Inferior parietal cortex (tissue), 1 donor: ENCODE measurements at regions not wholly inside any gene's neighbourhood (a gene's known extent, or its start where the extent isn't known, plus 50 kb on each side); places are given as distances from the start of the nearest gene placed in this dataset.

Source experiments
- DNase-seq: peaks from one replicate; pipeline ENCODE4 v3.0.0-alpha.2; 2016; ENCODE audit errors: extremely low spot score

DNA sequence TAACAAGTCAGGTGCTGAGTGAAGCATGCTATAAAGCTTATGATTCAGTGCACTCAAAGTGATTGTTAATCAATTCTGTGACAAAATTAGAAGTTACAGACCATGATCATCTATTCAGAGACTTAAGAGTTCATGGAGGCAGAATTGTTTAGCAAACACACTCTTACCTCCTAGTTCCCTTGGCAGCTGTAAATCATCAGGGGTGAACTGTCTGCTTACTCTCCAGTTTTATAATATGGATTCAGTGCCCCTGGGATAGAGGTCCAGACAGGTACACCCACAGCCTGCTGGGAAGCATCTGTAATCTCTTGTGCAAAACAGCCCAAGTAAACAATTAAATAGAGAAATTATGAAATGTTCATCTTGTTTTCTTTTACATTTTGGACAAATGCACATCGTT lies 835.0 kb upstream of the COBL start:
- DNase-seq: no peak

DNA sequence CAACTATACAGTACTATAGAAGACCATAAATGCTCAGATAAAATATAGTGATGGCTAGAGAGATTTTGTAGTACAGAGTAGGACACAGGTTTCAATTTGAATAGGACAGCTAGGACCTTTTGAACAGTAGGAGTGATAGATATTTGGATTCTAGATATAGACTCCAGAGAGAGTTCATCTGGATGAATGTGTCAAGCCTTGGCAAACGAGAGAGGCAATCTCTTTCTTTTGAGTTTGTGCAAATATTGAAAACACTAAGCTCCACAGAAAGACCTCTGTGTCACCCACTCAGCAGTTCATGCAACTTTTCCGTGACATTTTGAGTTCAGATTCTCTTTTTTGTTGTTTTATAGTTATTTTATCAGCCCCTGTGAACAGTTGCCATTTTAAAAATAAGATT lies 834.3 kb upstream of the COBL start:
- DNase-seq: no peak

DNA sequence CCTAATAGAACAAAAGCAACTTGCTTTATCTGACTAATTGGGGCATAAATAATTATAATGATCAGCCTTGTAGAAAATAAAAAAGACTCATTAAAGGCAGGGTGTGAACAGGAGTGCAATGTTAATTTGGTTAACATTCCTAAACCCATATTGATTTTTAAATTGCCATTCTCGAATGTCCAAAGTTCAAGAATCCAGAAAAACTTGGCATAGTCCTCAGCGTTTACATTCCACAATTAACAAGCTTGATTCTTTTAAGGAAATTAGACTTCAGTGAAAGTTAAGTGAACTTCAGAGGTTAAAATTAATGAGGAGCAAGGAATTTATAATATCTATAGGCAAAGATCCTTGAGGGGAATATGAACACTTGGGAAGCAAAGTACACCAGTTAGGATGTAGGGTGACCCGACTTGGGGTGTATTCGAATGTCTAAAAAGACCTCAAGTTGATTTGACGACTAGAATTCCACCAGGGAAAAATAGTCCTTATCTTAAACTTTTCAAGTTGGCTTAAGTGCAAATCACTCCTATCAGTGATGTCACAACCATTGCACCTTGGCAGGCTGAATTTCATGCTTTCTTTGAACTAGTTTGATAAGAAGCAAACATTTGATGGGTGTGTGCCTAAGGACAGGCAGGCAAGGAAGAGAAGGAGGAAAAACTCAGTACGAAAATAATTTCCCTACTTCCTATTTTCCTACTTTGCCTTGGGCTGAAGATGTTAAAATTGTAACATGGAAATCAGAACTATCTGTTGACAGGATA lies 830.4 kb upstream of the COBL start:
- no peak for DNase-seq

DNA sequence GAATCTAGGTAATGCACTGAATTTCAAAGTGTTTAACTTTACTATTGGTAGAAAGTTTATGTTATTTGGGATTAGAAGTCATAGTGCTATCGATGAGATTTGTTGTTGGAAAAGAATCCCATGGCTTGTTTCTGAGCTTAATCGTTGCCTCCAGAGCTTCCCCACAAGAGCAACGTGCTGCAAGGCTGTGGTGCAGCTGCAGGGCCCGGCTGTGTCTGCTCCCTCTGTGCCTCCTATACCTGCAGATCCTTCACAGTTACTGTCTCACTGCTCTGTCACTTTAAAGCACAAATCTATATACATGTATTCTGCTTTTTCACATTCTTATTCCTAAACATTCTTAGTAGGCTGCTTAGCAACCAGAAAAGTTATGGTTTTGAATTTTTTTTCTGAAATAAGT lies 826.6 kb upstream of the COBL start:
- DNase-seq: no peak

DNA sequence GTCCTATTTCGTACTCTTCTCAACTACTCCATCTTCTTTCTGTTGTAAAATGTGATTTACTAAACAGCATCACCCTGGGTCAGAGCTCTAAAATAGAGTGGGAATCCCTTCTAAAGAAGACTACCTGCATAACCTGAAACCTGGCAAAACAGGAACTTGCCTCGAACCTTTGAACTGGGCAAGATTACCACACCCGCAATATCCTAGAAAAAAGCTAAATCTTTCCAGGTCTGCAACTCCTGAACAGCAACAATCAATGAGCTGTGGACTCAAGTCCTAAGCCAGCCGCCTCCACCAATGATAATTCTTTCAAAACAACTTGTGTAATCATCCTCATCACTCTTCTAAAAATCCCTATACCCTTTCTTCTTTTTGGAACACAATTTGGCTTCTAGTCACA lies 824.2 kb upstream of the COBL start:
- no peak for DNase-seq

DNA sequence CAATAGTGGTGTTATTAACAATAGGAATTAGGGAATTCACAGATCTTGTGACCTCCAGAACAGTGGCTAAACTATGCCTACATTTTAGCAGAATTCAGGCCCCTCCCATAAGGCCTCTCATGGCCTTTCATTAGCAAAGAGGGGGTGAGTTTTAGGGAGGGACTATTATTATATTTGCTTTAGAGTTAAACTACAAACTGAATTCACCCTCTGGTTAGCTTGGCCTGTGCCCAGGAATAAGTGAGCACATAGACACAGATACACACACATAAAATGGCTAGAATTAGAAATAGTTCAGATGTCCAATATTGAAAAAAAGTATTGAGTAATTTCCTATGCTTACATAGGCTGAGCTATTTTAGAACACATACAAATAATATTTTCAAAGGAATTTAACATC lies 818.8 kb upstream of the COBL start:
- no peak for DNase-seq

DNA sequence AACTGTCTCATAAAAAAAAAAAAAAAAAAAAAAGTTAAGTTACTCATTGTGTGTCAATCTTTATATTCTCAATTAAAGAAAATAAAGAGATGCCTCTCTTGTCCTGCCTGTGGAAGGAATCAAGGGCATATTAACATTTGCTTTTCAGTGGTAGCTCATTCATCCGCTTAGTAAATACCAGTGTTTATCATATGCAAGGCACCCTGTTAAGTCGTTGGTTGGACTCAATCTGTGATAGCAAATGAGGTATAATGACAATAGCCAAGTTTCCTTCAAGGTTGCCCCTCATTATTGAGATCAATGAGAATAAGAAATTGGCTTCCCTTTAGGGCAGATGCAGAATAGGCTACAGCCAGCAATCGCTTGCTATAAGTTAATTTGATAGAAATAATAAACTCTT lies 812.7 kb upstream of the COBL start:
- DNase-seq: no peak

DNA sequence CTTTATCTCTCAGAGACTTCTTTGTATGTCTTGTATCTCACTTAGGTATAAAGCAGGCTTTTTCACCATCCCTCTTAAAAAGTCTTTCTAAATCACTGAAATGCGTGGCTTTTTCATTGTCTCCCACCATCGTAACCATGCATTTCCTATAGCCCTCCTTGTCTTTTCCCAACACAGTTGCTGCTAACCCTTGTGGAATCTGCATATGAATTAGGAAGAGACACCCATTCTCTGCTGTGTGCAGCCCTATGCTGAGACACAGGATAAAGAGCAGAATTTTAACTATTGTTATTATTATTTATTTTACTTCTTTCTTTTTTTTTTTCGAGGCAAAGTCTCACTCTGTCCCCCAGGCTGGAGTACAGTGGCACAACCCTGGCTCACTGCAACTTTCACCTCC lies 804.3 kb upstream of the COBL start:
- no peak for DNase-seq

DNA sequence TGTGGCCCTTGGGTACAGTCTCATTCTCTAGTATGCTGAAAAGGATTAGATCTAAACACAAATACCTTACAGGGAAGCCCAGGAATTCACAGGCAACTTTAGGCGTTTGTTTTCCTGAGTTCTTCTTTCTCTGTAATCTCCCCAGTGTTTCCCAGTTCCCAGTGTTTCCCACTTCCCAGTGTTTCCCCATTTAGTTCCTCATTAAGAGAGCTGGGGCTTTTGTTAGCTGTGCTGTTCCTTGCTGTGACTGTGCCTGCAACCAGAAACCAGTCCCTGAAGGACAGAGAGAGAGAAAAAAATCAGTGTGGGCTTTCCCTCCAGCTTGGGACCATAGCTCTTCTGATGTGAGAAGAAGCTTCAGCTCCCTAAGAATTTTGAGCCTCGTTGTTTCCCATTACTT lies 802.9 kb upstream of the COBL start:
- no peak for DNase-seq

DNA sequence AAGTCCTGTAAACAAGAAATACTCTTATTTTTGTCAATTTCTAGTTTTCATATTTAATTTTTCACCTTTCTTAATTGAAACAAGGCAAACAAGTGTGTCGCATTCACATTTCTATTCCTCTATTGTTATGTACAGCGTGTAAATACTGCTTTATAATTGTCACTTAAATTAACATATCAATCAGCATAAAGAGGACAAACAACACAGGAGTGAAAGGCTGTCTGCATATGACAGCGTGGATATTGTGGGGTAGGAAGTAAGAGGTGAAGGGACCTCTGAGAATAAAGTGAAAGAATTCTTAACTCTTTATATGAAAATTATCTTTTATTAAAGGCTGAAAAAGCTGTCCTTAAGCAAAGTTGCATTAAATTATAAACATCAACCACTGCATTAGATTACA lies 797.9 kb upstream of the COBL start:
- DNase-seq: no peak

DNA sequence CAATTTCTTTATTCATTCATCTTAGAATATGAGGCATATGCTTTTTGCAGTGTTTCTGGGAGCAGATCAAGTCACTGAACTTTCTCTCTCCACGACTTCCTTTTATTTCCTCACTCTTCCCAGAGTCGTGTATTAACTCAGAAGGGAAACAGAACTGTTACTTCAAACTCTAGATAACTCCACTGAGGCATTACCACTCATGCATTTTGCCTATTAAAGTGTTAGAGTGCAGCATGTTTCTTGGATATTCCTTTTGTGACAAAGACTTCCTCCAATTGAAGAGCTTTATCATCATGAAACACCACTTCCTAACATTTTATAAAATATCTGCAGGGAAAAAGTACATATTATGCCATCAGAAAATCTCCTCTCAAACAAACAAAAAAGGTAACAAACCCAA lies 797.4 kb upstream of the COBL start:
- DNase-seq: no peak

DNA sequence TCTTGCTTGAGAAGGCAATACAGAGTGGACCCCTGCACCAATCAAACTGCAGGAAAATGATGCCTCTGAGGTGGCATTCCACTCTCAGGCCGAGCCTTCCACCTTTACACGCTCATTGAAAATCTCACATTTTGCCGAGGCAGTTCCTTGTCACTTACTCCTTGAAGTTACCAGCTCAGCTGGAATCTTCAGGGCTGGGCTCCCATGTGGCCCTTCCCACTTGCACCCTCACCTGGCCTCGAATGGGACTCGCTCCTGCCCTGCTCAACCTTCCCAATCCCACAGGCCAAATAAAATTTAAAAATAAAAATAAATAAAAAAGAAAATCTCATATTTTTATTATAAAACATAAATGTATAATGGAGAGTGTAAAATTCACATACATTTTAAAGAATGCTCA lies 790.7 kb upstream of the COBL start:
- DNase-seq: no peak

DNA sequence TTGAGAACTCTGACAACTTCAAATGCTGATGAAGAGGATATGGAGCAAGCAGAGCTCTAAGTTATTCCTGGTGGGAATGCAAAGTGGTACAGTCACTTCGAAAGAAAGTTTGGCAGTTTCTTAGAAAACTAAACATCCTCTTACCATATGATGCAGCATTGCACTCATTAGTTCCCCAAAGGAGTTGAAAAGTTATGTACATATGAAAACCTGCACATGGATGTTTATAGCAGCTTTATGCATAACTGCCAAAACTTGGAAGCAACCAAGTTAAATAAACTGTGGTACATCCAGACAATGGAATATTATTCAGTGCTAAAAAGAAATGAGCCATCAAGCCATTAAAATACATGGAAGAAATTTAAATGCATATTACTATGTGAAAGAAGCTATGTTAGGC lies 779.3 kb upstream of the COBL start:
- no peak for DNase-seq

DNA sequence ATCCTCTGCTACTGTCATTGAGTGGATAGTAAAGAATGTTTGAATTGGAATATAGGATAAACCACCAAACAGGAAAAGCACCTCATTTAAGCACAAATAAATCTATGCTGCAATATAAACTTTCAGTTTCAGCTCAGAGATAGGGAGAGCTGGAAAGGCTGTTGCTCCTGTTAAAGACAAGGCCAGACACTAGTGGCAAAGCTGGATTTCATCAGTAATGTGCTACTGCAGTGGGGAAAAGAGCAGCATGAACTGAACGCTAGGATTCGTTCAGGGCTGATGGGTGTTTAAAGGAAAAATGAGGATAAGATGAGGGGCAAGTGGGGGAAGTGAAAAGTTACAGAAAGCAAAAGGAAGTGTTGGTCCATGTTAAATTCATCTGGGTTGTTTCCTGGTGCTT lies 775.4 kb upstream of the COBL start:
- no peak for DNase-seq

DNA sequence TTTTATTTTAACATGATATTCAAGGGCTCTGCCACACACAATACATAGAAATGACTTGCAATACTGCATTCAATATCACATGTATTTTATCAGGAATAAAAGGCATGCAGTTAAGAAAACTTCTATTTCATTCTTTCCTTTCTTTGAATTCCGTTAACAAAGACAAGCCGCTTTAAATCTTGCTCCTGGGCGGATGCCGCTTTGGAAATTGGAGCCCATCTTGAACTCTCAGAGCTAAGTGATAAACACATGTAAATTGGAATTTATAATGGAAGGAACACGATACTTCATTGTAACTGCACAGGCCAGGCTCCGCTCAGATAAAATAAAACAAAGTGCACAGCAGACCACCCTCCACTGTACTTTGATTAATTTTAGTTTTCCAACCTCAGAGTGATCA lies 774.5 kb upstream of the COBL start:
- DNase-seq: no peak

DNA sequence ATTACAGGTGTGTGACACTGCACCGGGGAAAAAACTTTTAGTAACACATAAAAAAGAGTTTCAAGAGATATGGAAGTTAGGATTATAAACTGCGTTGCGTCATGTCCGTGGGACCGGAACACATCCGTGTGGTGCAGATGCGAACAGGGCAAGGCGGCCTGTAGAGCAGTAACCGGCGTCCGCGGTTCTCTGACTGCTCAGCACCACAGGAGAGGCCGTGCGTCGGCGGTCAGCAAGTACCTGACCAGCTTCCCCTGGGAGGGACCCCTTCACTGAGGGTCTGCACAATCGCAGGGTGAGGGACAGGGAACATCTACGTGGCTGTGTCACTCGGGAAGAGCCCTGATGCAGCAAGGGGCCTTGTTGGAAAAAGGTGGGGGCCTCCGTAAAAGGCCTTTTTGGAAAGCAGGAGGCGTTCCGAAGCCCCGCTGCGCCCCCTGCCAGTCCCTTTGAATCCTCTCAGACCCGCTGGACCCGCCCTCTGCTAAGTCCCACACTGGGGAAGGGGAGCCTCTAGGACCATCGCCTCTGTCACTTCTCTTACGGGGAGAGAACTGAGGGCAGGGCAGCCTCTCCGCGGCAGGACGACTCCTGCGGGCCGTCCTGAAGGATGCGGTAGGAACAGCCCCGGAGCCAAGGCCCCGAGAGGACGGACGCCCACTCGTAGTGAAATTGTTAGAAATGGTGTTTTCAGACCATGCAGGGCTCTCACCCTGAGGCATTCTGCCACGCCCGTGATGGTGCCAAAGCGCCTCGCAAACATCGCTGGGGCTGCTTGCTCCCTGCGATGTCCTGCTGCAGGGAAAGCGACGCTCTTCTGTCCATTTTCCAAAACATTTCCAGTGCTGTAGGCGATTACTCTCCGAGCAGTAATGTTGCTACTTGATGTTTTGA lies 771.6 kb upstream of the COBL start:
- DNase-seq: peak; percentile 38

DNA sequence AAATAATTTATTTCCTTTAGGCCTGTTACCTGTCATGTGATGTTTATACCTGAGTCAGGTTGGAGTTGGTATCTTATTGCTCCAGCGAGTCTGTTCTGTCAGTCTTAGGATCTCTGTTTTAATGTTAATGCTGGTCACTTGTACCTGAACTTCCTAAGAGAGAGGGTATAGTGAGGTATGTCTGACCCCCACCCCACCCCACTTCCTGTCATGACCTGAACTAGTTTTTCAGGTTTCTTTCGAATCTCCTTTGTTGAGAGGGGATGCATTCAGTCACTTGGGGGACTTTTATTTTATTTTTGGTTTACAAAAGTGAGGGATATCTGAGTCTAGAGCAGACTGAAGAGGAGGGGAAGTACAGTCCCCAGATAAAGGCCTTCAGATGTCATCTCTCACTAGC lies 769.0 kb upstream of the COBL start:
- DNase-seq: no peak

DNA sequence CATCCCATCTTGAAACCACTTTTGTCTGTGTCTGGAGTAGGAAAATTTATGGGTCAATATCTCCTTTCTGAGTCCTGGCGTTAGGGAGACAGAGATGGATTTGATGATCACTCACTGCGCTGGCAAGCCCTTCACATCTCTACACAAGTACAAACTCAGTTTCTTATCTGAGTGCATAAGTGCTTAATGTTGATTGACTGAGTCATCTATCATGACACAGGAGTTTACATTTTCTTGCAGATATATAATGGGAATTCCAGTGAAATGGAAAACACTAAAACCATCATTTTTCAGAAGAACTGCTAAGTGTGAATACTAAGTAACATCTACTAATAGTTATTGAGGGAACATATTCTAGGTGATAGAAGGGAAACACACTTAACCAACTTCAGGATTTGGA lies 763.9 kb upstream of the COBL start:
- no peak for DNase-seq

DNA sequence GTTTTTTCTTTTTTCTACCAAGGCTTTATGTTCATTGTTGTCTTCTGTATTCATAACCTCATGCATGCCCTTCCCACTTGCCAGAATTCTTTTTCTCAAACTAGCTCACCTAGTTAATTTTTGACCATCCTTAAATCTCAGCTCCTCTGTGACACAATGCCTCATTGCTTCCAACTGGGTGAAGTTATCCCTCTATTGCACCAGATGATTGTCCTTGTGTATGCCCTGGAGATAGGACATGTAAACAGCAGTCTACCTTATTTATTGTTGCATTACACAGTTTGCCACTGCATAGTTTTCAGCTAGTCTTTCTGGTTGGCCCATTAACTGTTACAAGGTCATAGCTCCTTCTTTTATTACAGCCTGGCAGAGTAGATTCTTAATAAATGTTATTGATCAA lies 763.1 kb upstream of the COBL start:
- no peak for DNase-seq

DNA sequence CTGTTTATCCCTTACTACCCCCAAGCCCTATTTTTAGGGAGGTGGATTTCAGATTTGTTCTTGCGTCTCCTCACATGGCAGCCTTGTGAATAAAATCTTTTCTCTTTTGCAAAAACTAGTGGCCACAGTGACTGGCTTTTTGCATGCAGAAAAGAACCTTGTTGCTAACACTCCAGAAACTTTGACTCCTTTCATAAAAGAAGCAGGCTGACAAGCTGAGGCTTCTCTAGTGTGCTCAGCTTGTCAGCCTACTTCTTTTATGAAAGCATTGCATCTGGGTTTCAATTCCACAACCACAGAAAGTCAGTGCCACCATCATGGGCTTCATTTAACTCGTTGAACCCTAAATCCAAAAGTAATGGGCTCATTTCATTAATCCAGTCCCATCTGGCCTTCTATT lies 761.0 kb upstream of the COBL start:
- no peak for DNase-seq

DNA sequence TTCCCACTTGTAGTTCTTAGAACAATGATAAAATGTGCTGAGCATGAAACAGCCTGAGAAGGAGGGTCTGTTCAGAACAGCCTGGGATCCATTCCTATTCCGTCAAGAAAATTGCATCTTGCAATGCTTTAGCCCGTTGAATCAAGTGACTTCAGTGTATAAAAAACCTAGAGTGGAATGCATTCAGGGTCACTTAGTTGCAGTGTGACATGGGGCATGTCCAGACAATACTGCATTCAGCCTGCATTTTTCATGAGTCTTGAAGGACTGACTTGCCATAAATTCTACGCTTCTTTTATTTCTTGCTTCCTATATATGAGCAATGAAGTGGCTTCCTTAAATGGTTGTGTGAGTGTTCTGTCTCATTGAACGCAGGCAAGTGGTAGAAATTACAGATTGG lies 758.3 kb upstream of the COBL start:
- no peak for DNase-seq

DNA sequence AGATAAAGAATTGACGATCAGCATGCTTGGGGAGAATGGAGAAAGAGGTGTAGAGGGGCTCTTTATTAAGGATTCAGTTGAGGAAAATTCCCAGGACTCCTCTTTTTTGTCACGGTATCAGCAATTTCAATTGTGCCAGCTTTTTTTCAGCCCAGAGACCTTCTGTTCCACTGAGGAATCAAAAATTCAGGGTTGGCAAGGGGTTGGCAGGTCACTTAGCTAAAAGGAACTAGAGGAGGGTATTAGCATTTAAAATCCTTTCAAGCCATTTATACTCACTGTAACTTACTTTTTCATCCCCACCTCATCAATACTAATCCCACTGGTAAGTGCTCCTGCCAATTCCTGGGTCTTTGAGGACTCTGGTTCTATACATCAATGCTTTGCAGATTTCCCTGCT lies 757.5 kb upstream of the COBL start:
- DNase-seq: no peak

DNA sequence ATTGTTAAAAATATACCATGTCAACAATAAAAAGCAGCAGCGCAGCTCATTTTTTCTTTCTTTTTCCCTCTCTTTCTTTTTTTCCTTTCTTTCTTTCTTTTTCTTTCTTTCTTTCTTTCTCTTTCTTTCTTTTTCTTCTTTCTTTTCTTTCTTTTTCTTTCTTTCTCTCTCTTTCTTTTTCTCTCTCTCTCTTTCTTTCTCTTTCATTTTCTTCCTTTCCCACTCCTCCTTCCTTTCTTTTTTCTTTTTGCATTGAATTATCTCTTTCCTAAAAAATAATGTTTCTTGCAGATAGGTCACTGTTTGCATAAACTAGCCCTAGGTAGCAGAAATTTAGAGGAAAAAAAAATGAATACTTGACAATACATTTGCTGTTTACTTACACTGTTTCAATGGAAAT lies 755.1 kb upstream of the COBL start:
- DNase-seq: no peak
